IMR-90 (cell line): ENCODE measurements at regions not wholly inside any gene's neighbourhood (a gene's known extent, or its start where the extent isn't known, plus 50 kb on each side); places are given as distances from the start of the nearest gene placed in this dataset.

Experiments used
- ATAC-seq: fragments of 200-7000 bp; cut with Tn5 transposase; 2 replicates; pipeline ENCODE4 v1.9.1; 2020; ENCODE audit warnings: low read depth, mild to moderate bottlenecking, moderate library complexity
- BruUV-seq: library from RNA; stranded (reverse); fragments of 400-500 nt; replicated peaks from 2 replicates; lab custom pipeline; 2021; lab: Mats Ljungman, UMichigan
- CTCF ChIA-PET: fragments of 300-600 bp; formaldehyde crosslinking; extraction: SDS; loops from one replicate; lab custom pipeline; 2021; ENCODE audit warnings: antibody characterized with exemption; lab: Yijun Ruan, JAX
- POLR2A ChIA-PET: fragments of 300-600 bp; sonication (Branson Sonifier 250); formaldehyde crosslinking; loops from one replicate; lab custom pipeline; 2022; ENCODE audit warnings: antibody characterized with exemption; ENCODE audit not compliant: unreplicated experiment; lab: Charles Lee
- DNase-seq: peaks from one replicate; pipeline ENCODE4 v3.0.0; 2013
- H2AFZ ChIP-seq: replicated peaks from 2 replicates; pipeline ENCODE3; 2013; ENCODE audit warnings: low read length, mild to moderate bottlenecking; ENCODE audit not compliant: poor library complexity
- H2AK5ac ChIP-seq: 2 replicates; pipeline ENCODE4 v1.6.1; 2013; ENCODE audit warnings: low read depth, low read length, inconsistent platforms
- H2AK9ac ChIP-seq: replicated peaks from 2 replicates; pipeline ENCODE3; 2013; ENCODE audit warnings: mild to moderate bottlenecking, low read depth, low read length, moderate library complexity; ENCODE audit not compliant: poor library complexity
- H2BK120ac ChIP-seq: 2 replicates; pipeline ENCODE4 v1.6.1; 2013; ENCODE audit warnings: low read depth, low read length, inconsistent platforms
- H2BK15ac ChIP-seq: 3 replicates; pipeline ENCODE4 v1.6.1; 2013; ENCODE audit warnings: low read depth, low read length, inconsistent platforms
- H2BK20ac ChIP-seq: 2 replicates; pipeline ENCODE4 v1.6.1; 2013; ENCODE audit warnings: low read depth, mild to moderate bottlenecking, inconsistent platforms, low read length, moderate library complexity
- H2BK5ac ChIP-seq: 2 replicates; pipeline ENCODE4 v1.6.1; 2013; ENCODE audit warnings: mild to moderate bottlenecking, low read depth, low read length, inconsistent platforms; ENCODE audit not compliant: poor library complexity, severe bottlenecking
- H3K14ac ChIP-seq: replicated peaks from 2 replicates; pipeline ENCODE4 v1.6.1; 2013; ENCODE audit warnings: low read depth, low read length, inconsistent platforms
- H3K18ac ChIP-seq: 2 replicates; pipeline ENCODE4 v1.6.1; 2013; ENCODE audit warnings: low read depth, low read length, control low read depth
- H3K23ac ChIP-seq: 2 replicates; pipeline ENCODE4 v1.6.1; 2013; ENCODE audit warnings: low read depth, low read length, inconsistent platforms
- H3K27ac ChIP-seq: 2 replicates; pipeline ENCODE4 v1.5.1; 2013; ENCODE audit warnings: mild to moderate bottlenecking, control low read depth, low read length; ENCODE audit not compliant: insufficient read depth
- H3K27me3 ChIP-seq: 2 replicates; pipeline ENCODE4 v1.6.1; 2013; ENCODE audit warnings: low read length; ENCODE audit not compliant: control insufficient read depth, insufficient read depth
- H3K36me3 ChIP-seq: 2 replicates; pipeline ENCODE4 v1.6.1; 2013; ENCODE audit warnings: low read length, mixed read lengths; ENCODE audit not compliant: control insufficient read depth, insufficient read depth
- H3K4ac ChIP-seq: 2 replicates; pipeline ENCODE4 v1.6.1; 2013; ENCODE audit warnings: low read depth, low read length, inconsistent platforms
- H3K4me1 ChIP-seq: 2 replicates; pipeline ENCODE4 v1.6.1; 2013; ENCODE audit warnings: low read length, mixed read lengths; ENCODE audit not compliant: control insufficient read depth, insufficient read depth
- H3K4me2 ChIP-seq: 2 replicates; pipeline ENCODE4 v1.6.1; 2013; ENCODE audit warnings: low read depth, mild to moderate bottlenecking, control low read depth, low read length, moderate library complexity
- H3K4me3 ChIP-seq: 2 replicates; pipeline ENCODE4 v1.5.1; 2013; ENCODE audit warnings: low read depth, mild to moderate bottlenecking, control low read depth, low read length, moderate library complexity; ENCODE audit not compliant: insufficient read depth
- H3K56ac ChIP-seq: 2 replicates; pipeline ENCODE4 v1.6.1; 2013; ENCODE audit warnings: low read length, inconsistent platforms; ENCODE audit not compliant: insufficient read depth; ENCODE audit errors: extremely low read depth
- H3K79me1 ChIP-seq, 2 experiments: 2 replicates each; pipeline ENCODE4 v1.6.1; 2013; ENCODE audit warnings: low read length in 2 of 2, inconsistent platforms in 1 of 2, low read depth in 1 of 2
- H3K9ac ChIP-seq: 2 replicates; pipeline ENCODE4 v1.6.1; 2013; ENCODE audit warnings: low read depth, low read length, control low read depth
- H3K9me1 ChIP-seq: 2 replicates; pipeline ENCODE4 v1.6.1; 2013; ENCODE audit warnings: low read length, inconsistent platforms; ENCODE audit not compliant: insufficient read depth
- H3K9me3 ChIP-seq: 2 replicates; pipeline ENCODE4 v1.6.1; 2013; ENCODE audit warnings: low read length; ENCODE audit not compliant: control insufficient read depth, insufficient read depth
- H4K20me1 ChIP-seq: 2 replicates; pipeline ENCODE4 v1.6.1; 2013; ENCODE audit warnings: low read length, inconsistent platforms; ENCODE audit not compliant: insufficient read depth
- H4K5ac ChIP-seq: 2 replicates; pipeline ENCODE4 v1.6.1; 2013; ENCODE audit warnings: mild to moderate bottlenecking, low read depth, low read length, control low read depth
- H4K8ac ChIP-seq, 2 experiments: 2 replicates each; pipeline ENCODE4 v1.6.1; 2013; ENCODE audit warnings: low read depth in 2 of 2, low read length in 2 of 2, control low read depth in 1 of 2, inconsistent platforms in 1 of 2
- H4K91ac ChIP-seq: 2 replicates; pipeline ENCODE4 v1.6.1; 2013; ENCODE audit warnings: low read depth, low read length, inconsistent platforms; ENCODE audit not compliant: insufficient read depth
- BHLHE40 ChIP-seq: fragments of 150-350 bp; IDR thresholded peaks from 2 replicates; pipeline ENCODE4 v1.6.1; 2016; ENCODE audit warnings: mild to moderate bottlenecking, low read depth, low read length
- CEBPB ChIP-seq: IDR thresholded peaks from 2 replicates; pipeline ENCODE4 v1.6.1; 2012; ENCODE audit warnings: low read depth, low read length, improper control_type of control experiment
- CHD1 ChIP-seq: IDR thresholded peaks from 2 replicates; pipeline ENCODE4 v1.6.1; 2012; ENCODE audit warnings: low read depth, low read length, improper control_type of control experiment
- FOS ChIP-seq: fragments of 150-350 bp; IDR thresholded peaks from 2 replicates; pipeline ENCODE4 v1.6.1; 2016; ENCODE audit warnings: low read depth, low read length
- MAFK ChIP-seq: IDR thresholded peaks from 2 replicates; pipeline ENCODE4 v1.6.1; 2012; ENCODE audit warnings: low read depth, low read length, improper control_type of control experiment
- MAZ ChIP-seq: IDR thresholded peaks from 2 replicates; pipeline ENCODE4 v1.6.1; 2012; ENCODE audit warnings: low read depth, mild to moderate bottlenecking, low read length, improper control_type of control experiment, moderate library complexity, borderline replicate concordance
- MXI1 ChIP-seq: IDR thresholded peaks from 2 replicates; pipeline ENCODE4 v1.6.1; 2012; ENCODE audit warnings: low read depth, mild to moderate bottlenecking, low read length, moderate library complexity, borderline replicate concordance
- NFE2L2 ChIP-seq: fragments of 150-350 bp; IDR thresholded peaks from 2 replicates; pipeline ENCODE4 v1.6.1; 2016; ENCODE audit warnings: low read depth, mild to moderate bottlenecking, low read length
- POLR2A ChIP-seq: IDR thresholded peaks from 2 replicates; pipeline ENCODE4 v1.6.1; 2012; ENCODE audit warnings: mild to moderate bottlenecking, low read depth, low read length
- RAD21 ChIP-seq: IDR thresholded peaks from 2 replicates; pipeline ENCODE4 v1.6.1; 2012; ENCODE audit warnings: low read length, improper control_type of control experiment
- RCOR1 ChIP-seq: IDR thresholded peaks from 2 replicates; pipeline ENCODE4 v1.6.1; 2012; ENCODE audit warnings: mild to moderate bottlenecking, low read length, improper control_type of control experiment; ENCODE audit not compliant: insufficient replicate concordance
- RFX5 ChIP-seq: IDR thresholded peaks from 2 replicates; pipeline ENCODE4 v1.8.0; 2012; ENCODE audit warnings: low read depth, mild to moderate bottlenecking, low read length, moderate library complexity
- SMC3 ChIP-seq: fragments of 150-350 bp; IDR thresholded peaks from 2 replicates; pipeline ENCODE4 v1.6.1; 2016; ENCODE audit warnings: low read depth, mild to moderate bottlenecking, antibody characterized with exemption, low read length, moderate library complexity
- WGBS, 2 experiments: methylation state at CpG; one replicate each; pipeline versions ENCODE4 v1.1.5 to v1.1.7; 2013; ENCODE audit warnings: missing lambda C conversion rate in 2 of 2; ENCODE audit not compliant: insufficient read length in 1 of 2; ENCODE audit errors: extremely low coverage in 2 of 2; 5-methylcytosine and 5-hydroxymethylcytosine counted together
- dilution Hi-C: fragments of 300-500 bp; cut with HindIII; formaldehyde crosslinking; loops from one replicate; pipeline ENCODE4 v1.14.3; 2018; ENCODE audit warnings: low sequenced_read_pairs; ENCODE audit not compliant: unreplicated experiment
- in situ Hi-C: fragments of 300-500 bp; cut with MboI; formaldehyde crosslinking; loops from 3 replicates; pipeline ENCODE4 v1.14.3; 2019; ENCODE audit warnings: low sequenced_read_pairs, inconsistent platforms, mixed read lengths
- intact Hi-C: fragments of 100-400 bp; cut with micrococcal nuclease; formaldehyde crosslinking; loops from 2 replicates; pipeline ENCODE4 v1.10.0; 2022
- TF ChIP-seq, protein P1 (sequence below): fragments of 150-350 bp; IDR thresholded peaks from 2 replicates; pipeline ENCODE4 v1.6.1; 2016; ENCODE audit warnings: low read depth, mild to moderate bottlenecking, low read length, moderate library complexity, borderline replicate concordance
- TF ChIP-seq, protein P2 (sequence below): conservative IDR thresholded peaks from 2 replicates; pipeline ENCODE4 v1.5.1; 2012; ENCODE audit warnings: mild to moderate bottlenecking, low read depth, low read length, improper control_type of control experiment
- TF ChIP-seq, protein P3 (sequence below): fragments of 150-350 bp; IDR thresholded peaks from 2 replicates; pipeline ENCODE4 v1.6.1; 2017; ENCODE audit warnings: mild to moderate bottlenecking, antibody characterized with exemption, low read length, low read depth

DNA sequence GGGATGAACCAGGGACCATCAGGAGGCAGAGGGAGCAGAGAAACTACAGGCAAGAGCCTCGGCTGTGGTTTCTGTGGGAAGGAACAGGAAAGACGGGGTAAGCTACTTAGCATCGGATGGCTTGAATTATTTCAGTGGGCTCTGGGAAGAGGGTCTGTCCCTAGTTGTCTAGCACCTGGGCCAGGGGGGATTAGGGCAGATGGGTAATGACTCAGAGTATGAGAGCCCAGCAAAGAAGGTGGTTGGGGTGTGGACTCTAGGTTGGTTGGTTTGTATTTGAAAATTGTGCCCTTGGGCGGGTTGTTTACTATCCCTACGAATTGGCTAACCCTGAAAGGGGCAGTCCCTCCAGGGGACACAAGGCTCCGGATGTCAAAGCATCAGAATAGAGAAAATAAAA lies 148.5 kb upstream of the TAB2 start:
- dilution Hi-C loops: no loop called here
- 90% methylated on average over 3 of the region's 6 CpGs; no CpG with 5 or more reads in 1 of the 2 experiments for WGBS, 2 experiments
- Histone ChIP-seq H3K14ac (no peak overlapping the region), H3K36me3 (no peaks in the 10 kb centered on the region), H3K9me1 (no peaks in the 10 kb centered on the region), H3K4me1 (no peaks in the 10 kb centered on the region; the same call in 1 of the 2 replicates), H4K91ac (no peak overlapping the region), H3K18ac (no peak overlapping the region), H2BK15ac (no peak overlapping the region), H3K9me3 (no peaks in the 10 kb centered on the region), H2AK5ac (no peak overlapping the region), H3K79me1 (no peaks in the 10 kb centered on the region), H3K4me2 (no peak overlapping the region), H2AFZ (no peak overlapping the region), H2BK5ac (no peak overlapping the region), H3K56ac (no peak overlapping the region), H4K20me1 (no peaks in the 10 kb centered on the region), H2BK20ac (no peak overlapping the region), H2AK9ac (peak overlapping the region; percentile 19), H3K23ac (no peak overlapping the region), H3K27ac (no peak overlapping the region), H3K27me3 (peaks cover 34% of the 10 kb centered on the region), H4K5ac (no peak overlapping the region), H4K8ac (no peak overlapping the region), H3K4me3 (no peak overlapping the region), H3K9ac (no peak overlapping the region), H3K4ac (no peak overlapping the region), H2BK120ac (no peak overlapping the region)
- ChIA-PET CTCF (no interaction called here), POLR2A (no interaction called here)
- TF ChIP-seq POLR2A (no peak), BHLHE40 (no peak), CEBPB (no peak), NFE2L2 (no peak), RFX5 (no peak), MXI1 (no peak), FOS (no peak), RAD21 (no peak), MAFK (no peak), RCOR1 (no peak), SMC3 (no peak), MAZ (no peak), CHD1 (no peak)
- TF ChIP-seq, protein P1, sequence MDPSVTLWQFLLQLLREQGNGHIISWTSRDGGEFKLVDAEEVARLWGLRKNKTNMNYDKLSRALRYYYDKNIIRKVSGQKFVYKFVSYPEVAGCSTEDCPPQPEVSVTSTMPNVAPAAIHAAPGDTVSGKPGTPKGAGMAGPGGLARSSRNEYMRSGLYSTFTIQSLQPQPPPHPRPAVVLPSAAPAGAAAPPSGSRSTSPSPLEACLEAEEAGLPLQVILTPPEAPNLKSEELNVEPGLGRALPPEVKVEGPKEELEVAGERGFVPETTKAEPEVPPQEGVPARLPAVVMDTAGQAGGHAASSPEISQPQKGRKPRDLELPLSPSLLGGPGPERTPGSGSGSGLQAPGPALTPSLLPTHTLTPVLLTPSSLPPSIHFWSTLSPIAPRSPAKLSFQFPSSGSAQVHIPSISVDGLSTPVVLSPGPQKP: no peak
- TF ChIP-seq, protein P2, sequence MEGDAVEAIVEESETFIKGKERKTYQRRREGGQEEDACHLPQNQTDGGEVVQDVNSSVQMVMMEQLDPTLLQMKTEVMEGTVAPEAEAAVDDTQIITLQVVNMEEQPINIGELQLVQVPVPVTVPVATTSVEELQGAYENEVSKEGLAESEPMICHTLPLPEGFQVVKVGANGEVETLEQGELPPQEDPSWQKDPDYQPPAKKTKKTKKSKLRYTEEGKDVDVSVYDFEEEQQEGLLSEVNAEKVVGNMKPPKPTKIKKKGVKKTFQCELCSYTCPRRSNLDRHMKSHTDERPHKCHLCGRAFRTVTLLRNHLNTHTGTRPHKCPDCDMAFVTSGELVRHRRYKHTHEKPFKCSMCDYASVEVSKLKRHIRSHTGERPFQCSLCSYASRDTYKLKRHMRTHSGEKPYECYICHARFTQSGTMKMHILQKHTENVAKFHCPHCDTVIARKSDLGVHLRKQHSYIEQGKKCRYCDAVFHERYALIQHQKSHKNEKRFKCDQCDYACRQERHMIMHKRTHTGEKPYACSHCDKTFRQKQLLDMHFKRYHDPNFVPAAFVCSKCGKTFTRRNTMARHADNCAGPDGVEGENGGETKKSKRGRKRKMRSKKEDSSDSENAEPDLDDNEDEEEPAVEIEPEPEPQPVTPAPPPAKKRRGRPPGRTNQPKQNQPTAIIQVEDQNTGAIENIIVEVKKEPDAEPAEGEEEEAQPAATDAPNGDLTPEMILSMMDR: no peak
- TF ChIP-seq, protein P3, sequence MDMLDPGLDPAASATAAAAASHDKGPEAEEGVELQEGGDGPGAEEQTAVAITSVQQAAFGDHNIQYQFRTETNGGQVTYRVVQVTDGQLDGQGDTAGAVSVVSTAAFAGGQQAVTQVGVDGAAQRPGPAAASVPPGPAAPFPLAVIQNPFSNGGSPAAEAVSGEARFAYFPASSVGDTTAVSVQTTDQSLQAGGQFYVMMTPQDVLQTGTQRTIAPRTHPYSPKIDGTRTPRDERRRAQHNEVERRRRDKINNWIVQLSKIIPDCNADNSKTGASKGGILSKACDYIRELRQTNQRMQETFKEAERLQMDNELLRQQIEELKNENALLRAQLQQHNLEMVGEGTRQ: no peak
- intact Hi-C loops: no loop called here
- in situ Hi-C loops: no loop called here
- ATAC-seq (no peak), DNase-seq (no peak)
- BruUV-seq: no TSS peak
